GM19240 (cell line): ENCODE measurements at regions not wholly inside any gene's neighbourhood (a gene's known extent, or its start where the extent isn't known, plus 50 kb on each side); places are given as distances from the start of the nearest gene placed in this dataset.

Source experiments
- DNase-seq: peaks from one replicate; pipeline ENCODE4 v3.0.0; 2011; ENCODE audit warnings: low spot score; ENCODE audit not compliant: insufficient read length

- DNase-seq: no peak
Observed at GRCh38 chr12:11946161-11946560, 124.6 kb upstream of the BCL2L14 start.

- DNase-seq: no peak
Observed at GRCh38 chr12:11947213-11947612, 123.5 kb upstream of the BCL2L14 start.

GRCh38 chr12:11949738-11950411 is 120.9 kb upstream of the BCL2L14 start:
- no peak for DNase-seq

GRCh38 chr12:11951209-11951608 is 119.5 kb upstream of the BCL2L14 start:
- no peak for DNase-seq

DNA sequence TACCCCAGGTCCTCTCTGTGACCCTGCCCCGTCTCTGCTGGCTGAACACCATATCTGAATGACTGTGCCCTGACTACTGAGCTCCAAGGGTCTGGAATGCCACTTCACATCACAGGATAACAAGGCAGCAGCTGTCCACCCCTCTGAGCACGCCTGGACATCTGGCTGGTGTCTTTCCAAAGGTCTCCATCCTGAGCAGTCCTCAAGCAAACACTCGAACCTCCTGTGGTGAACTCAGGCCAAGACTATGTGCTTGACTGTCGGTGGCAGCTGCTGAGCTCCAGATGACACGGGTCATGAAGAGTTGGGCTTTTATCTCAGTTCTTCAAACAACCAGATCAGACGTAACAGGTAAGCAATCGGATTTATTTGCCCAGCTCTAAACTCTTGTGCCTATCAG is 117.2 kb upstream of the BCL2L14 start:
- no peak for DNase-seq

DNA sequence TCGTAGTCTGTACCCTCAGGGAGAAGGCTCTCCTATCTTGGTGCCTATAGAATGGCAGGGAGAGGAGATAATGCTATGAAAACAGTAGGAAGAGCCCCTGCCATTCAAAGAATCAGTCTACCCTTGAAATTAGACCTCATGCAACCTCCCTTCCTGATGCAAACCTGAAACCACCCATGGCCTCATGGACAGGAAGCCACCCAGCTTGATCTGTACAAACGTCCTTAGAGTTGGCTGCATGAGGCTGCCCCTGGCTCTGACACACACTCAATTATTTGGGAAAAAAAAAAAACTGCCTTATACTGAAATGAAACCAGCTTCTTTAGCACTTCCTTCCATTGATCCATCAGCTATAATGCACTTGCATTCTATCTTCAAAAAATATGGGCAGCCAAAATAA is 116.6 kb upstream of the BCL2L14 start:
- DNase-seq: no peak

DNA sequence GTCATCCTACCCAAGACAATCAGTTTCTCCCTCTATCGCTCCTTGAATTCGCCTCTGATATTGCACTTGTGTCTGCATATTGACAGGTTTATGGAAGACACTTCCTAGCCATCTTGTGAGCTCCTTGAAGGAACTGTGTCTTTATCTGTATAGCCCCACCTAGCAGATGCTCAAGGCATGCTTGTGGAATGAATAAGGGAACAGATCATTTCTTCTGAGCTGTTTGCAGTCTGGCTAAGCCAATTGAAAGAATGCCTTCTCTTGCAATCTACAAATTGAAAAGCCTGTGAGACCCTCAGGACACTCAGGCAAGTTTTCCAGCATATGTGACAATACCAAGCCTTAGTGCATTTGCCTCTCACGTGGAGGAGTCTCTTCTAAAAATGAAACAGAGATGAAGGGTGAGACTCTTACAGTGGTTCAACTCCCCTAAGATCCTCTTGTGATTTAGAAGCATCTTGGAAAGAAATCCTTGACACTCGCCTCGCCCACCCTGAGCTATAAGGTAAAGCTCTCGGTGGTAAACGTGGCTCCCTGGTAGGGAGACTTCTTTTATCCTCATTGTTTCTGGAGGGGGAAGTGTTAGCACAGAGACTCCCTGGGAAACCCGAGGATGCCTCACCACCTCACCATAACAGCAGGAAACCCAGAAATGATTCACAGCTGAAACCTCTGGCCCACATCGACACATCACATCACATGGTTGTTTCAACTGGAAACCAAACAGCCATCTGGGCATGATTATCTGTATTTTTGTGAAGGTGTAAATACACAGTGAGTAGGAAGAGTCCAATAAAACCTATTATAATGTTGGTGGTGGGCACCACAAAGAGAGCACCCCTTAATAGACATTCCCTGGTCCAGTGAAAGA is 112.3 kb upstream of the BCL2L14 start:
- DNase-seq: peak; percentile 43

DNA sequence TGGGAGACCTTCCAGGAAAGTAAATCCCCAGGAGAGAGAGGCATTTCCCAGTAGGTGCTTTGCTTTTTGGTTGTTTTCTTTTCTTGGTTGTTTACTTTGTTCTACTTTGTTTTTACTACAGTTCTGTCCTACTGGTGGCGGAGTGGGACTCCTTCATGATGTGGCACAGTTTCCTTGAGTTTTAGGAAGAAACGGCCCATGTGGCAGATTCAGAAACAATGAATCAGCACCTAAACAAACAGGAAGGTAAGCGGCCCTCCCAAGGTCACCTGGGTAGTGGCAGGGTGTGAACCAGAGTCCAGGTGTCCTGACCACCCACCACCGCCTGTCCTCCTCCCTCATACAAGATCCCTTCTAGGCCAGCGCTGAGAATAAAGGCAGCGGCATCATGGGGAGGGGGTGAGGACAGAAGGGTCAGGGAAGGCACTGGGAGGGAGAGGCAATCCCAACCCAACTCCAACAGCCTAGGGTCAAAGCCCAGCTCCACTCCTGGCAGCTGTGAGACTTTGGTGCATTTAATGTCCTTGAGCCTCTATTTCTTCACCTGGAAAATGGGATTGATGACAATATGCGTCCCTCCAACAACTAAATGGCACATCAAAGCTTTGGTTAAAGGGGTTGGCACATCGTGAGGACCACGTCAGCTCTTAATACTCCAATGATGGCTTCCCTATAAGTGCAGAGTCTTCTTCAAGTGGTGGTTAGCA is 111.5 kb upstream of the BCL2L14 start:
- DNase-seq: no peak

DNA sequence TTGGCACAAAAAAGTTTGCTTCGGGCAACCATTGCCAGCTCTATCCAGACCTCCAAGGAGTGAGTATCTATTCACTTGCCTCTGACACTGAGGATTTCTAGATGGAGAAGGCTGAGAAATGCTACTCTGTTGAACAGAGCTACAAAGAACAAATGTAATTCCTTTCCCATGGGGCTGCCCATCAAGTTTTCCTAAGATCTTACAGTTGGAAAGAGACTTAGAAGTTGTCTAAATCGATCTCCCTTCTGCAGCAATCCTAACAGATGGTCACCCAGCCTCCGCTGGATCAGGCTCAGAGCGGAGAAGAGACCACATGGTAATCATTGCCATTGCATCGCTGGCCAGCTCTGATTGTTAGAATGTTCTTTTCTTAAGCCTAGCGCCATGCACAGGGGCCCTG is 110.1 kb upstream of the BCL2L14 start:
- no peak for DNase-seq

- no peak for DNase-seq
Observed at GRCh38 chr12:11961686-11962085, 109.1 kb upstream of the BCL2L14 start.

DNA sequence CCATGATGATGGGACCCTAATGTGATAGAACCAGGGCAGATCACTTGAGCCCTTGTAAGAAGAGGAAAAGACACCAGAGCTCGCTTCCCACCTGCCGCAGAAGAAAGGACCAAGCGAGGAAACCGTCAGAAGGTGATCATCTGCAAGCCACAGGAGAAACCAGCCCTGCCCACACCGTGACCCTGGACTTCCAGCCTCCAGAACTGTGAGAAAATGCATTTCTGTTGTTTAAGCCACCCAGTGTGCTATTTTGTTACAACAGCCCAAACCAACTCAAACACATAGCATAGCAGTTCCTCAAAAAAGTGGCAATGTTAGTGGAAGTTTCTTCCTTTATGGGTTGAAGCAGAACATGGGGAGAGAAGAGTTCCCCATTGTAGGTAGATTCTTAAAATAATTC is 107.9 kb upstream of the BCL2L14 start:
- no peak for DNase-seq

DNA sequence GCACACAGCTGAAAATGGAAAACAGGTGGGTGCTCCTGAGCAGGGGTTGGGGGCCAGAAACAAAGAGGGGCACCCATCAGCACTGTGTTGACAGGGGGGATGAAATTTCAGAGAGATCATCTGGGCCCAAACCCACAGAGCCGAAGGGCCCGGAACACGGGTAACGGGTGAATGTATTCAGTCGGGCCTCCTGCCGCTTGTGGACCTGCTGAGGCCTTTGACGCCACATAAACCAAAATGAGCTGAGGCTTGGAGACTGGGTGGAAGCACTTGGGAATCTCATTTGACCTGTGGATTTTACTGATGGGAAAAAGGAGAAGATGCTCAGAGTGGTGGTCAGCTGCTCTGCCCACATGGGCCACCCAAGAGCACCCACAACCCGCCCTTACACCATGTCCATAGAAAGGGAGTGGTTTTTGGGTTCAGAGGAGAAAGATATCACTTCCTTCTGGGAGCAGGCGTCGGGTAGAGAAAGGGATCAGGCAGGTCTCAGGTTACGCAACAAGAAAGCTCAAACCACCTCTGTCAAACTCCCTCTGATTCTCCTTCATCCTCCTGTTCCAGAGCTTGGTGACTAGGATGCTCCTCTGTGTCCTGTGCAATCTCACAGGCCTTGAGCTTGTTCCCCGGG is 106.8 kb upstream of the BCL2L14 start:
- DNase-seq: no peak

GRCh38 chr12:11965258-11965910 is 105.4 kb upstream of the BCL2L14 start:
- DNase-seq: no peak

DNA sequence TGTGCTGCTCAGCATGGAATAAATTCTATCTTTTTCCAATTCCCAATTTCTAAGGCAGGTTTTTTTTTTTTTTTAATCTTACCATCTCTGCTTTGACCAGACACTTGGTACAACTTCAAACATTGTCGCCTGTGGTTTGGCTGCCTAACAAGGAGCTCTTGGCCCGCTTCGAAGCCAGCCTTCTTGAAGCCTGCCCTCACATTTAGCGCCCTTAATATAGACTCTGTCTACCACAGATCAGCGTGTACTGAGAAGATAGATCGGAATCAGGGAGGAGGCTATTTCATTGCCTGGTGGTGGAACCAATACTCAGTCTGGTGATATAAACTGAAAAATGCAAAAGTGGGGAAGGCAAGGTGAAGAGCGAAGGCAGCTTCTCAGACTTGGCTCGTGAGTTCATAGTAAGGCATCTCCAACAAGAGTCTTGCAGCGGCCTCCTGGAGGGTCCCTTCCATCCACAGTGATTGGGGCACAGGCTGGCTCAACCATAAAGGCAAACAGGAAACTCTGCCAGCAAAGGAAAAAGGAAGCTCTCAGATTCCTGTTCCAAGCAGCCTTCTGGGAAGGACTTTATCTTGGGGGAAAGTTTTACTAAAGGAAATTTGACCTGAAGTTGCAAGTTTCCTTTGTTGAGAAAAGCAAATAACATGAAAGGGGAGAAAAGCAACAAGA is 103.2 kb upstream of the BCL2L14 start:
- no peak for DNase-seq

GRCh38 chr12:11968048-11968383 is 102.7 kb upstream of the BCL2L14 start:
- no peak for DNase-seq

DNA sequence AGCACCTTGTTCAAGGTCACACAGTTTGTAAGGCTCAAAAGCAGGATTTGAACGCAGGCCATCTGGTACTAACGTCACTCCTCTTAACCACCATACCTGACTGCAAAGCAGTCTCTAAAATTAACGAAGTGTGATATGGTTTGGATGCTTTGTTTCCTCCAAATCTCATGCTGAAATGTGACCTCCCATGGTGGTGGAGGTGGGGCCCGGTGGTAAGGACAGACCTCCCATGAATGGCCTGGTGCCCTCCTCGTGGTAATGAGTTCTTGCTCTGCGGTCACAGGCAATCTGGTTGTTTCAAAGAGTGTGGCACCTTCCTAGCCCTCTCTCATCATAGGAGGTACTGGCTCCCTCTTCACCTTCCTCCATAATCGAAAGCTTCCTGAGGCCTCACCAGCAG is 102.2 kb upstream of the BCL2L14 start:
- DNase-seq: no peak

GRCh38 chr12:11969437-11970154 is 101.1 kb upstream of the BCL2L14 start:
- peak; percentile 64 for DNase-seq

DNA sequence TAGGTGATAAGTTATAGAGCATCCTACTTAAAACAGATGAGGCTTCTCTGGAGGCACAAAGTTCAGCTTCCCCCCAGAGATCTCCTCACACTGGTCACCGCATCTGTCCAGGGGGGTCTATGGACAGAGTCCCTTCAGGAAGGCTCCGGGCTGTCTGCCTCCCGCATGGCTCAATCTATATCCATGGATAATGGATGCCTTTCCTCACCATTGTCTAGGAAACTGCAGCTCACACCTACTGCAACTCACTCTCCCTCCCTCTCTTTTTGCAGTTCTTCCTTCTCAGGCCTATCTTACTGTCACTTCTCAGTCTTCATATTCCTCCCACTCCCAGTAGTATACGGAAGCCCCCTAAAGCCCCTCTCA is 100.6 kb upstream of the BCL2L14 start:
- no peak for DNase-seq

- no peak for DNase-seq
Observed at GRCh38 chr12:11973396-11973795, 97.3 kb upstream of the BCL2L14 start.

DNA sequence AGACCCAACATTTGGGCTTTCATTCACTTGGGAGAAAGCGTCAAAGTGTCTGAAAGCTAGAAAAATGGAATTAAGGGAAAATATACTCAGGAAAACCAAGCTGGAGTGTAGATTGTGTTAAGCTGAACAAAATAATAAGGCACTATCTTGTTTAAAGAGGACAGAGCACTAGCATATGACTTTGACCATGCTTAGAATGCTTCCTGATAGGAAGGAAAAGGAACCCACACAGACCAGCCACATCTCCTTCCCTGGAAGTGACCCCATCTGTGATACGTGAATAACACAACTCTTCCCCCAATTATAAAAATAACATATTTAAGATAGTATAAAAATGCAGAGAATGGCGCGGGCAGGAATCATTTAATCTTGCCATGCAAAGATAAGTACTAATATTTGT is 94.7 kb upstream of the BCL2L14 start:
- DNase-seq: no peak
